Right forelimb (tissue), 1 donor: ENCODE measurements at regions not wholly inside any gene's neighbourhood (a gene's known extent, or its start where the extent isn't known, plus 50 kb on each side); places are given as distances from the start of the nearest gene placed in this dataset.
"Not testable (repeated sequence)": the region's sequence is repeated elsewhere in the genome, so short reads cannot be mapped to it uniquely, and the experiment has no call there.

Source experiments
- DNase-seq: peaks from one replicate; pipeline ENCODE4 v3.0.0-alpha.2; 2018

- no peak for DNase-seq
These were observed 443.1 kb upstream of the FMR1 start for GRCh38 chrX:147468600-147468999.

GRCh38 chrX:147476008-147476407 lies 435.7 kb upstream of the FMR1 start:
- no peak for DNase-seq

DNA sequence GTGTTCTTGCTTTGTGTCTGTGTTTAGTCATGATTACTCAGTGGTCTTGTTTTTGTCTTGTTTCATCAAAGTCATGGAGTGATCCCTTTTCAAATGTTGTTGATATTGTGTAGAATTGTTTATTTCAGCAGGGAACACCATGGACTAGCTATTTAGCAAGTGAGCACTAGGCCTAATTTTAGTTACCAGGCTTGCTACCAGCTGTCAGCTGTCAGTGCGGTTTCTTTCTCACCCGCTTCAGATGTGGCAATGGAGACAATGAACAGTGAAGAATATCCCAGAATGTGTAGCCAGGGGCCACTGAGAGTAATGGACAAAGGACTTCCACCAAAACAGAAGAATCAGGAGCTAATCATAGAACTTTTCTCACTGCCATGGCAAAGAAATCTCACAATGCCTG lies 432.8 kb upstream of the FMR1 start:
- no peak for DNase-seq

- DNase-seq = no peak
These were observed 426.5 kb upstream of the FMR1 start for GRCh38 chrX:147485207-147485606.

DNA sequence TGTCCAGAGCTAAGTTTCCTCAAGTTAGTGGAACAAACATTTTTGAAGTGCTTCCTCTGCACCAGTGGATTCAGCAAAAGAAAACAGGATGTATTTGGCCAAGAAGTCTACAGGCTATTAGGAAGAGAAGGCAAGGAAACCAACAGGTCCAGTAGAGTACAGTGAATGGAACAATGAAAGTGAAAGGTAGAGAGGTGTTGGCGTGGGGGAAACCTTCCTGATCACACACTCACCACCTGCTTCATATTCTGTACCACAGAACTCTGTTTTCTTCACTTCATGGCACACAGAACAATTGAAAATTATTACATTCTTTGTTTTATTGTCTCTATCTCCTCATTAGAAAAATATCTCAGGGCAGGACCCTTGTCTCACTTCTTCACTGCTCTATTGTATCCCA lies 417.4 kb upstream of the FMR1 start:
- DNase-seq = no peak

DNA sequence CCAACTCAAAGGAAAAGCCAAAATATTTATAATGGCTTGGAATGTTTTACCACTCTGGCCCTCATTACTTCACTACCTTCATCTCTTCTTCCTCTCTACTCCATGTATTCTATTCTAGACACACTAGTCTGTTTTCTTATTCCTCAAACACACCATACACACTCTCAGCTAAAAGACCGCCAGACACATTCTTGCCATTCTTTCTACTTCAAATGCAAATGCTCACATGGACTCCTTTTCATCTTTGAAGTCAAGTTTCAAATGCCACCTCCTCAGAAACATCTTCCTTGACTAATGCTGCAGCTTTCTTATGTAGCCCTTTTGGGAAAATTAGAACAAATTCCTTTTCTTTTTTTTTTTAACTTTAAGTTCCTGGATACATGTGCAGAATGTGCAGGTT lies 412.9 kb upstream of the FMR1 start:
- no peak for DNase-seq

GRCh38 chrX:147522981-147523380 lies 388.7 kb upstream of the FMR1 start:
- no peak for DNase-seq

DNA sequence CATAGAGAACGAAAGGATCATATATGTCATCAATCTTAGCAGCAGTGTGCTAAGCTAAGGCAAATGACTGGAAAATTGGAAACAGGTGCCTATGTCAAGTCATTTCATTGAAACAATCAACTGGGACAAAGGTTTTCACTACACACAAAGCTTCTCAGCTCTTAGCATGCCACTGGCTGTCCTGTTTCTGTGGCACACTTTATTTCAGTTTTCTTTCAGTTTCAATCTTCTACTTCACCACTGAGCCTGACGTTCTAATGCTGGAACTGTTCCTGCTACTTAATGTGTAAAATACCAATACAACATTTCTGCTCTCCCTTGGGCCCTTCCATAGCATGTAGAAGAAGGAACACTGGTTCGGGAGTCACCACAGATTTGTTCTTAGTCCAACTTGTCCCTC lies 378.3 kb upstream of the FMR1 start:
- DNase-seq = no peak

- DNase-seq = no peak
These were observed 374.5 kb upstream of the FMR1 start for GRCh38 chrX:147537172-147537571.

GRCh38 chrX:147548023-147548422 lies 363.7 kb upstream of the FMR1 start:
- DNase-seq = not testable (repeated sequence)

DNA sequence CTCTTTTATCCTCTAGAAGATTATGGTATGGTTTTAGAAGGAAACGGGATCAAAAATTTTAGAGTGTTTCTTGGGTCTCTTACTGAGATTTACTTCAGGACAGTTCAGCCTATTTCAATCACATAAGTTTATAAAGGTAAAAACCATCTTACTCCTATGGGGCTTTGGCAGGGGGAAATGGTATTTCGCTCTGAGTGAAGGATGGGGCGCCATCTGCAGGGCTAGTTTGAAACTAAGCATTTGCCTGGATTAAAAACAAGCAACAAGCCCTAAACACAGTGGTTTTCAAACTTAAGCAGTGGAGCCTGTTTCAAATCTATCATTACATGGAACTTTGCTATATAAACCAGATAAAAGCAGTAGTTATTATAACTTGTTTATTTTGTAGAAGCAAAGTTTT lies 361.5 kb upstream of the FMR1 start:
- no peak for DNase-seq

DNA sequence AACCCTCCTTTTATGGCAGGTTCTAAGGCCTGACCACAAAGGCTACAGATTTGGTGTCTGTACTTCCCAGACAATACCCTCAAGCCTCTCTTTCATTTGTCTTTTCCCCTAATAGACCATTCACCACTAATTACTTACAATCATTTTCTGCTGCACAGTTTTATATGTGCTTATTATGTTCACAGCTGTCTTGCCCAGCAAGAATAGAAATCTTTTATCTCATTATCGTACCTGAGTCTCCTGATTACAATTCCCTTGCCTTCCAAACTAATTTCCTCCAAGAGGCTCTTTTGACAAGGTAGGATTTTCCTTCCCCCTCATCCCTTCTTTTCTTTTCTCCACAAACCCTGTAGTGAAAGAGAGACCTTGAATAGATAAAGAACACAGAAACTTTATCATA lies 352.5 kb upstream of the FMR1 start:
- DNase-seq = no peak

- DNase-seq = no peak
These were observed 346.5 kb upstream of the FMR1 start for GRCh38 chrX:147565237-147565636.

DNA sequence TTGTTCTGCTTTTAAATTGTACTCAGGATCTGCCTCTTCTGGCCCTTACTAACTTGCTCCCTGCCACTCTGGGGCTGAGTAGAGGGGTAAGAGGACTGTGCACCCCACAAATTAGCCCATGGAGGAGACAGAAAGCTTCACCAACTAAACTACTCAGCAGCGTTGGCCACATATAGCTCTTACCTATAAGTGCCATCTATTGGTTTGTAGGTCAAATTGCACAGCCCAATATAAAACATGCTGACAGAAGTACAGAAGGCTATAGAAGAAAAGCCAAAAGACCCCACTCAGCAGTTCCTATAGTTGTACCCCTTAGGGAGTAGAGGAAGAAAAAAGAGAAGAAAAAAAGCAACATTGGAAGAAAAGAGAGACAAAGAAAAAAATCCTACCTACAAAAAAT lies 341.2 kb upstream of the FMR1 start:
- no peak for DNase-seq

DNA sequence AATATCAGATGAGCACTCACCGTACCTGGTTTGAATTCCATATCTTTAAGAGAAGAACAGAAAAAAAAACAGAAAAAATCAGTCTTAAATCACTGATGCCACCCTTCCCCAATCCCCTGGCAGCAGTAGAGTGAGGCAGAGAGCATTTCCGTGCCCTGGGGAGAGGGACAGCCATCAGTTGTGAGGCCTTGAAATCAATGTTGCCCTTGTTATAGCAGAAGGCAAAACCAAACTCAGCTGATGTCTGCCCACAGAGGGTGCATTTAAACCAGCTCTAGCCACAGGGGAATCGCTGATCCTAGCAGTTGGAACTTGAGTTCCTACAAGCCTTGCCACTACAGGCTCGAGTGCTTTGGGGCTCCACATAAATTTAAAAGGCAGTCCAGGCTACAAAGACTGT lies 338.5 kb upstream of the FMR1 start:
- DNase-seq = no peak

- DNase-seq = no peak
These were observed 309.5 kb upstream of the FMR1 start for GRCh38 chrX:147602176-147602696.

GRCh38 chrX:147626605-147627004 lies 285.1 kb upstream of the FMR1 start:
- DNase-seq = no peak

DNA sequence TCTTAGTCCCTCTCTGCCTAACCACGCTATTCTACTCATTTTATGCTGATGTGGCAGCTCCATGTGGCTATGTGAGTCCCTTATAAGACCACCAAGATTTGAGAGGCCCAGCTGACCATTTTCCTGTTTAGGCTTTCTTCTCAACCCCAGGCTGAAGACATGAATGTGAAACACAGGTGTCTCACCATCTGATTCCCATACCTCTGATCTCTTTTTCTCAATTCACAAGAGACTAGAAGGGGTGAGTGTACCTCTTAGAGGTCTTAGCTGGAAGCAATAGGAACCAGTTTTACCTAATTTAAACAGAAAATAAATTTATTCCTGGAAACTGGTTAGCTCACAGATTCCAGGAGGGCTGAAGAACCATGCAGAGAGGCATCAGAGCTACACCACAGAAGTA lies 276.5 kb upstream of the FMR1 start:
- DNase-seq = no peak

GRCh38 chrX:147637190-147637589 lies 274.5 kb upstream of the FMR1 start:
- no peak for DNase-seq

- no peak for DNase-seq
These were observed 264.6 kb upstream of the FMR1 start for GRCh38 chrX:147646949-147647723.

DNA sequence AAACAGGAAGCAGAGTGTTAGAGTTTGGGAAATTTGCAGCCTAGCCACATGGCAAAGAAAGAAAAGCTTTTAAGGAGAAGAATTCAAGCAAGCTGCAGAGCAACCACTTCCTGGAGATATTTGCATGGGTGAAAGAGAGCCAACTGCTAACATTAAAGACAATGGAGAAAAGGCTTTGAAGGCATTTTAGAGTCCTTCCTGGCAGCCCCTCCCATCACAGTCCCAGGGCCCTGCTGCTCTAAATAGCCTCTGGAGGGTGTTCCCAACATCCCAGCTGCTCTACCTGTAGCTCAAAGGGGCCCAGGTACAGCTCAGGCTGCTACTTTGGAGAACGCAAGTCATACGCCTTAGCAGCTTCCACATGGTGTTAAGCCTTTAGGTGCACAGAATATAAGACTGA lies 235.9 kb upstream of the FMR1 start:
- DNase-seq = no peak

DNA sequence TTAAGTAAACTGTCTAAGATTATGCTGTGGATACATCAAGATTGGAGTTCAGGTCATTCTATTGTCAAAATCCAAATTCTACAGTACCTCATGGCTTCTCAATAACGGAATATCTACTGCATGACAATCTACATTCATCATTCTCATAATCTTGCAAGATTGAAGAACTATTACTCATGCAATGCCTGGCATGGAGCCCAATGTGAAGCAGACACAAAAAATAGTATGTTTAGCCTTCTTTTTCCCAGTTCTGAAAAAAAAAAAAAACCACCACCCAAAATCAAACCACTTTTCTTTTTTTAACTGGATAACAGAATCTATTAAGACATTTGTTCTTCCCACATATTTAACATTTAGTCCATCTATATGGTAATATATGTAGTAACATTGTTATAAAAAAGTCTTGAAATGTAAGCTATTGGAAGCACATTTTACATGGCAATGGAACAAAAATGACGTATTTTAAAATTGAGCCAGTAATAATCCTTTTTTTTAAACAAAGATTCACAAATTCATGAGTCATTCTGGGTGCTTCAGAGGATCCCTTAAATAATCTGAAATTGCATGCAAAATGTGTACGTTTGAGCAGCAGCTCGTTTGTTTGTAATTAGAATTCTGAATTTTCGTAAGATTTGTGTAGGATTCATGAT lies 232.2 kb upstream of the FMR1 start:
- DNase-seq = no peak

DNA sequence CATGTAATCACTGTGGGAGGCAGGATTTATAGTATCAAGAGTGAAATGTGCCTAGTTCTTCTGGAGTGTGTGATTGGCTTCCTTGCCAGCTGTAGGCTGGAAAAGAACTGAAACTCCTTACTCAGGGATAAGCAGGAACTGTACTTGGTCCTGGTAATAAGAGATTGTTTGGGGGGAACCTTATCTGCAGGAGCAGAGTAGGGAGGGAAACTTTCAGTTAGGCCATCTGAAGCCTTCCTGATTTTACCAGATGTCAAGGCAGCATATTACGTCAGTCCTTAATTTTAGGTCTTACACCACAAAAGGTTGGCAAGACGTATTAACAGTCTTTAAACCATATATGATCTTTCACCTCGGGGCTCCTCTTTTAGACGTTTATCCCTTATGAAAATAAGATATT lies 231.5 kb upstream of the FMR1 start:
- no peak for DNase-seq

GRCh38 chrX:147693511-147693910 lies 218.2 kb upstream of the FMR1 start:
- no peak for DNase-seq

DNA sequence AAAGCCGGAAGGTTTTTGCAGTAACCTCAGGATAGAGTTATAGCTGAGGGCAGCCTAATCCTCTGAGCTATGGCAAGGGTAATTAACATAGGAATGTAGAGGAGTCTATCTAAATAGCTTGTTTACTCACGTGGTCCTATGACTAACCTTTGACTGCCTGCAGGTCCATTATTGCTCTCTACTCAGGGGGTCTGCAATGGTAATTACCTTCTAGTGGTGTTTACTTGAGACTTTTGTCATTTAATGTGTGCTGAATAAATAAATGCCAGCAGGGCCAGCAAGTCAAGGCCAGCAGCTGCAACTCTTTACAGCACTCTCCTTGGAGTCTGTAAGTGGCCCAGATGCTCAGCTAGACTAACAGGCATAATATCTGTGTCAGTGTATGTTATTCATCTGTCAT lies 212.7 kb upstream of the FMR1 start:
- no peak for DNase-seq
